PFSK-1 (cell line): ENCODE measurements at regions not wholly inside any gene's neighbourhood (a gene's known extent, or its start where the extent isn't known, plus 50 kb on each side); places are given as distances from the start of the nearest gene placed in this dataset.

Experiments
- POLR2AphosphoS5 ChIP-seq: IDR thresholded peaks from 2 replicates; pipeline ENCODE4 v1.6.1; 2012; ENCODE audit warnings: low read depth, mild to moderate bottlenecking, control low read depth, low read length, moderate library complexity
- REST ChIP-seq, 2 experiments: IDR thresholded peaks; 2 replicates each; pipeline versions ENCODE4 v1.6.1 to v1.8.0; 2011 to 2012; ENCODE audit warnings: low read depth in 2 of 2, low read length in 2 of 2, control low read depth in 1 of 2, inconsistent platforms in 1 of 2, mild to moderate bottlenecking in 1 of 2, moderate library complexity in 1 of 2; ENCODE audit not compliant: insufficient read depth in 1 of 2
- SIN3A ChIP-seq: IDR thresholded peaks from 2 replicates; pipeline ENCODE4 v1.6.1; 2012; ENCODE audit warnings: mild to moderate bottlenecking, low read length, moderate library complexity, borderline replicate concordance; ENCODE audit not compliant: insufficient read depth

GRCh38 chr16:86245895-86246294, 264.4 kb upstream of the FOXF1 start:
- TF ChIP-seq POLR2AphosphoS5 = no peak
- no peak for TF ChIP-seq REST (IDR thresholded peaks at IDR 0.05; ENCODE audit: insufficient read depth in 1 of 2, low read depth in 2 of 2, low read length in 2 of 2)
- TF ChIP-seq SIN3A = no peak
